SH-SY5Y (cell line): ENCODE measurements at regions not wholly inside any gene's neighbourhood (a gene's known extent, or its start where the extent isn't known, plus 50 kb on each side); places are given as distances from the start of the nearest gene placed in this dataset.

Source experiments
- GATA2 ChIP-seq: IDR thresholded peaks from 2 replicates; pipeline ENCODE4 v1.6.1; 2011; ENCODE audit warnings: mild to moderate bottlenecking, low read depth, low read length
- GATA3 ChIP-seq: IDR thresholded peaks from 2 replicates; pipeline ENCODE4 v1.6.1; 2011; ENCODE audit warnings: low read depth, mild to moderate bottlenecking, low read length, moderate library complexity

DNA sequence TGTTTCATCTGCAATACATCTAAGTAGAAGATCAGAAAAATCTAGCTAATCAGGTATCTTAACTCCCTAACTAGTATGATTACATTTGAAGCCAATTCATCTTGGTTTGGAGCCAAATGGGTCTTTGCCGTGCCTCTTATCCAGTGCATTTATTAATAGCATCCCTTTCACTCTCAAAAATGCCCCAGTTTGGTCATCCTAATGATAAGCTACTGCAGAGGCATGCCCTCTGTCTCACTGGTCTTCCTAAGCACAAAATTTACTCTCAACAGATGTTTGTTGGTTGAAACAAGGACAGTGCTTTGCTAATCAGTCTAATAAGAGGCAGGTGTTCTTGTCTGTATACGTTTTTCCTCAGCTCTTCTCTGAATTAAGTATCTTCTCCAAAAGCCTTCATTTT is 403.2 kb downstream of the RAD51AP2 start:
- TF ChIP-seq GATA2 (peak; percentile 54; the same call in 1 of the 2 replicates), GATA3 (peak; percentile 44; the same call in 1 of the 2 replicates)
